ENCODE measurements at regions not wholly inside any gene's neighbourhood (a gene's known extent, or its start where the extent isn't known, plus 50 kb on each side); places are given as distances from the start of the nearest gene placed in this dataset.

DNA sequence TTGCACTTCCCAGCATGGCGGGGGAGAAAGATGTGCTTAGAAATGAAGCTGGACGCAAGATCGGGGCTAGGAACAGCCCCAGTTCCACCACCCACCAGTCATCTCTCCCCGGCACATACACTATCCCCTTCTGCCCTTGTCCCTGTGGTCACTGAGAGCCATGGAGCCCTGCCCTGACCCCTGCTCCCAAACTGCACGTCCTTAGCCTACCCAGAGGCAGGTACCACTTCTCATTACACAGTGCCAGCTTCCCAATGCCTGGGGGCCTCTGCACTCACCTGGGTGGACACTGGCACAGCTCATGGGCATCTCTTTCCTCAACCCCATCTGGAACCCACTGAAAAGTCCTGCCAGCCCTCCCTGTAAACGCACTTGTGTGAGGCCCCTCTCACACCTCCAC, 139.3 kb upstream of the PRR20G start:
- Histone ChIP-seq H3K18ac (ENCODE audit: insufficient read length, low read depth, low read length) (no peak overlapping the region), H3K79me2 (ENCODE audit: insufficient read depth, low read length) (no peaks in the 10 kb centered on the region), H3K4me1 (ENCODE audit: insufficient read depth, low read length) (peaks cover 7% of the 10 kb centered on the region), H2BK15ac (ENCODE audit: low read depth, low read length) (no peak overlapping the region), H2BK5ac (ENCODE audit: insufficient read length, low read length) (no peak overlapping the region), H4K5ac (ENCODE audit: insufficient read length, low read depth, low read length) (no peak overlapping the region), H2BK12ac (ENCODE audit: insufficient read length, low read depth, low read length) (no peak overlapping the region), H2AK5ac (ENCODE audit: insufficient read length, low read length) (no peak overlapping the region), H4K20me1 (ENCODE audit: control insufficient read depth, insufficient read depth, insufficient read length) (no peaks in the 10 kb centered on the region), H2BK20ac (ENCODE audit: low read depth, low read length, poor library complexity, severe bottlenecking) (no peak overlapping the region), H3K23ac (ENCODE audit: insufficient read length, low read depth, low read length) (no peak overlapping the region), H3K56ac (ENCODE audit: insufficient read length, low read depth, low read length) (no peak overlapping the region), H3K27me3 (ENCODE audit: insufficient read depth, low read length) (no peaks in the 10 kb centered on the region; the same call in 1 of the 2 replicates), H3K14ac (ENCODE audit: insufficient read depth, low read length) (no peak overlapping the region), H4K91ac (ENCODE audit: insufficient read length, low read depth, low read length) (no peak overlapping the region), H2AFZ (ENCODE audit: low read length) (no peak overlapping the region), H3K79me1 (ENCODE audit: insufficient read depth, low read depth, low read length, poor library complexity, severe bottlenecking) (no peaks in the 10 kb centered on the region), H3K23me2 (ENCODE audit: insufficient read length, low read depth, low read length, poor library complexity, severe bottlenecking) (no peaks in the 10 kb centered on the region), H4K8ac (replicated peaks; ENCODE audit: insufficient read length, low read depth, low read length) (no peak overlapping the region), H2BK120ac (ENCODE audit: low read depth, low read length, poor library complexity, severe bottlenecking) (peak overlapping the region; percentile 53), H3K9me3 (ENCODE audit: control insufficient read depth, low read depth, low read length) (no peaks in the 10 kb centered on the region), H3K27ac (ENCODE audit: insufficient read length, low read depth, low read length) (no peak overlapping the region), H3K4me2 (ENCODE audit: insufficient read depth, insufficient read length, low read length) (no peak overlapping the region), H3K4ac (ENCODE audit: low read depth, low read length) (no peak overlapping the region), H3T11ph (ENCODE audit: low read length) (no peak overlapping the region), H3K9ac (ENCODE audit: extremely low read depth, insufficient read length, low read length) (no peak overlapping the region)
- DNase-seq = peak; percentile 20
- WGBS (ENCODE audit: extremely low coverage, insufficient read length, low lambda C conversion rate) = no CpG with 5 or more reads among the region's 6 CpGs
- Mint-ChIP-seq H3K27ac (peak overlapping the region in 2 of 3 experiments; percentile 56 to 84; a peak in 4 of 7 replicates), H3K27me3 (ENCODE audit: low read depth) (peaks cover 13% of the 10 kb centered on the region), H3K36me3 (ENCODE audit: insufficient read depth in 1 of 3, low read depth in 3 of 3) (no peaks in the 10 kb centered on the region), H3K4me3 (no peak overlapping the region), H3K4me1 (peaks cover 29 to 49% of the 10 kb centered on the region in 2 experiments), H3K9me3 (no peaks in the 10 kb centered on the region; a peak in 1 of 5 replicates)
- TF ChIP-seq, protein P1, sequence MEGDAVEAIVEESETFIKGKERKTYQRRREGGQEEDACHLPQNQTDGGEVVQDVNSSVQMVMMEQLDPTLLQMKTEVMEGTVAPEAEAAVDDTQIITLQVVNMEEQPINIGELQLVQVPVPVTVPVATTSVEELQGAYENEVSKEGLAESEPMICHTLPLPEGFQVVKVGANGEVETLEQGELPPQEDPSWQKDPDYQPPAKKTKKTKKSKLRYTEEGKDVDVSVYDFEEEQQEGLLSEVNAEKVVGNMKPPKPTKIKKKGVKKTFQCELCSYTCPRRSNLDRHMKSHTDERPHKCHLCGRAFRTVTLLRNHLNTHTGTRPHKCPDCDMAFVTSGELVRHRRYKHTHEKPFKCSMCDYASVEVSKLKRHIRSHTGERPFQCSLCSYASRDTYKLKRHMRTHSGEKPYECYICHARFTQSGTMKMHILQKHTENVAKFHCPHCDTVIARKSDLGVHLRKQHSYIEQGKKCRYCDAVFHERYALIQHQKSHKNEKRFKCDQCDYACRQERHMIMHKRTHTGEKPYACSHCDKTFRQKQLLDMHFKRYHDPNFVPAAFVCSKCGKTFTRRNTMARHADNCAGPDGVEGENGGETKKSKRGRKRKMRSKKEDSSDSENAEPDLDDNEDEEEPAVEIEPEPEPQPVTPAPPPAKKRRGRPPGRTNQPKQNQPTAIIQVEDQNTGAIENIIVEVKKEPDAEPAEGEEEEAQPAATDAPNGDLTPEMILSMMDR (conservative IDR thresholded peaks at IDR 0.05) = no peak
